ENCODE measurements at regions not wholly inside any gene's neighbourhood (a gene's known extent, or its start where the extent isn't known, plus 50 kb on each side); places are given as distances from the start of the nearest gene placed in this dataset.
A peak's percentile ranks its signal among the peaks of the same experiment; 100 is the strongest.
"Not testable (repeated sequence)": the region's sequence is repeated elsewhere in the genome, so short reads cannot be mapped to it uniquely, and the experiment has no call there.

DNA sequence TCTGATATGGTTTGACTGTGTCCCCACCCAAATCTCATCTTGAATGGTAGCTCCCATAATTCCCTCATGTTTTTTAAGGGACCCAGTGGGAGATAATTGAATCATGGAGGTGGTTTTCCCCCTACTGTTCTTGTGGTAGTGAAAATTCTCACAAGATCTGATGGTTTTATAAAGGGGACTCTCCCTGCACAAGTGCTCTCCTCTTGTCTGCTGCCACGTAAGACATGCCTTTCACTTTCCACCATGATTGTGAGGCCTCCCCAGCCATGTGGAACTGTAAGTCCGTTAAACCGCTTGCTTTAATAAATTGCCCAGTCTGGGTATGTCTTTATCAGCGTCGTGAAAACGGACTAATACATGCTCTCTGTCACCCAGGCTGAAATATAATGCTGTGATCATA, 200.9 kb upstream of the SLIT2 start:
- no peak for DNase-seq (ENCODE audit: low spot score)

DNA sequence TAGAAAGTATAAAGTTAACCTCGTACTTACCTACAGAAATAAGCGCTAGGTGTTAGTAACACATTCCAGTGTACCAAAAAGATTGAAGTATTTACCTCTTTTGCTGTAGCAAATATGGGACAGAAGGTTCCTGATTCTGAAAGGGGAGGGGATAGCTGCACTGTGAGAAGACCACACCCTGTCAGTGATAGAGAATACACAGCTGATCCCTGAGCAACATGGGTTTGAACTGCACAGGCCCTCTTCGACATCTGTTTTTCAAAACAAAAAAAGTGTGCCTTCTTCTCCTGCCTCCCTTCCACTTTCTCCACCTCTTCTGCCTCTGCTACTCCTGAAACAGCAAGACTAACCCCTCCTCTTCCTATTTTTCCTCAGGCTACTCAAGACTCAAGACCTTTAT, 201.8 kb upstream of the SLIT2 start:
- no peak for DNase-seq (ENCODE audit: low spot score)

DNA sequence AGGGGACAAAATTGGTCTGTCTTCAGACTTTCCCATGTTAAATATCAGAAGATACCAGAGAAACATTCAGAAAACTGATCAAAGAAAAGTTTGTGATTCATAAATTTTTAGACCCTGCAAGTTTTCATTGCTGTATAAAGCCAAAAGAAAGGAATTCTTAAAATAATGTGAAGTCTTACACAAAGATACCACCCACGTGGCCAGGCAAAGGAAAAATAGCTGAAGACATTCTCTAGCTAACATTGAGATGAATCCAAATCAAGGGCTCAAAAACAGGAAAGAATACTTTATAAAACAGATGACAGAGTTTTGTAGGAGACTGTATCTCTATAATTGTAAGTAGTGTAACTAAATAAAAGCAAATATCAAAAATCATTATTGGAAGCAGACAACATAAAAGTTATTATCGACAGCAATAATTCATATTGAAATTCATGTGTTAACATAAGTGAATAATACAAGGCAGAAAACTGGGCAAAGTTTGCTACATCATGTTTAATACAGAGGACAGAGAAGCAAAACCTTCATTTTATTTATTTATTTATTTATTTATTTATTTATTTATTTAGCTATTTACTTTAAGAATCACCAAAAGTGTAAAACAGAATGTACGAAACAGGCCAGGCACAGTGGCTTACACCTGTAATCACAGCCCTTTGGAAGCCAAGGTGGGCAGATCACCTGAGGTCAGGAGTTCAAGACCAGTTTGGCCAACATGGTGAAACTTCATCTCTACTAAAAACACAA, 204.6 kb upstream of the SLIT2 start:
- no peak for DNase-seq (ENCODE audit: low spot score)

DNA sequence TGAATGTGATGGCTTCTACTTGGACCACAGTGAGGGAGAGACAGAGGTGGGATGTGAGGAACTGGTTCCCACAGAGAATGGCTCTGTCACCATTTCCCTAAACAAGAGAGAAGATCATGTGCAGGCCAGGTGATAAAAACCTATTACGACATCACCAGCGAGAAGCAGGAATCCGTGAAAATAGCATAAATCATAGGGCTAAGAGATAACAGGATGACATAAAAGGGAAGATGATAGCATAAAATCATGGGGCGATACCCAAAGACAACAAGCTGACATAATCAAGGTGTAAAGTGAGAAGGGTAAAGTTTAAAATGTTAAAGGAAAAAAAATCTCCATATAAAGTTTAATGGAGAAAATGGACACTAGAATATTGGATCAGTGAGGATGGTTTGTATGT, 205.5 kb upstream of the SLIT2 start:
- no peak for DNase-seq (ENCODE audit: low spot score)

DNA sequence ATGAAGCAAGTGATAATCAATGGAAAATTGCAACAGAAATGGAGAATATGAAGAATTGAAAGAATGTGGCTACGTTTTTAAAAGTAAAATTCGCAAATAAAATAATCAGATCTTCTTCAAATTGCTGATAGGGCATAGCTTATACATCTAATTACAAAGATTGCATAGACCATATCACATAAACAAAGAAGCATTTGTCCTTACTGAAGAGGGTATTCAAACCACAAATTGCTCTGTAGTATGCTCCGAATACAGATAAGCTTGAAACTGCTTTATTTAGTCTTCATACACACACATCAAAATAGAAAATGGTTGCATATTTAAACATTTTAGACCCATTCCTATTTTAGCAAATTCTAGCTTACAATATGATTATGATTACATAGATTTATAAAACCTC, 206.7 kb upstream of the SLIT2 start:
- no peak for DNase-seq (ENCODE audit: low spot score)

DNA sequence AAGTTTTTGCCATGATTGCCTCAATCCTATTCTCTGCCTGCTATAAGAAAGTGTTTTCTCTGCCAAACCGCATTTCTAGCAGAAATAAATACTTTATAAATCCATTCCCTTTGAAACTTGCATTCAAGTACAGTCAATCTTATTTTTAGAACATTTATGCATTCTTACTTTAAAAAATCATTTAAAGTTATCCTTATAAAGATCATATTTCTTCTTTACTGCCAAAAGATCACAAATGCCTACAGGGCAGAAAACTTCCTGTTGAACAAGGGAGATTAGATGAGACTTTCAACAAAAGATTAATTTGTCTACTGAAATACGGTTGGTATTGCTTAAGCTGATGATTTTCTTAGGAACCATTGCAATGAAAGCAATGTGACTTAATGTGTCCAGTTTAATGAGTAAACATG, 207.2 kb upstream of the SLIT2 start:
- no peak for DNase-seq (ENCODE audit: low spot score)

DNA sequence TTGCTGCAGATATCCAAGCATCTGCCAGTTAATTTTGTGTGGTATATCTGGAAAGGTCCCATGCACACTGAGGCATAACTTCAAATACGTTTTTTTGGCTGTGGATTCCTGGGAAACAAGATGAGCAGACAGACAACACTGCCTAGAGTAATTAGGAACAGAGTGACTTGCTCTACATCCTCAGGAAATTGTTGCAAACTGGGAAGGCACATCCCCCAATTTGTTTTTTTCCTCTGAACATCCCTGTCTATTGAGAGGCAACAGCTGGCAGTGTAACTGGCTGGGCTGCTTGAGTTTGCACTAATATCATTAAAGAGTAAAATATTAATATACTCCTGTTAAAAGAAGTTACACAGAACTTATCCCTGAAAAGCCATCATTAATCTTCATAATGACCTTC, 207.7 kb upstream of the SLIT2 start:
- DNase-seq (ENCODE audit: low spot score), result no peak

DNA sequence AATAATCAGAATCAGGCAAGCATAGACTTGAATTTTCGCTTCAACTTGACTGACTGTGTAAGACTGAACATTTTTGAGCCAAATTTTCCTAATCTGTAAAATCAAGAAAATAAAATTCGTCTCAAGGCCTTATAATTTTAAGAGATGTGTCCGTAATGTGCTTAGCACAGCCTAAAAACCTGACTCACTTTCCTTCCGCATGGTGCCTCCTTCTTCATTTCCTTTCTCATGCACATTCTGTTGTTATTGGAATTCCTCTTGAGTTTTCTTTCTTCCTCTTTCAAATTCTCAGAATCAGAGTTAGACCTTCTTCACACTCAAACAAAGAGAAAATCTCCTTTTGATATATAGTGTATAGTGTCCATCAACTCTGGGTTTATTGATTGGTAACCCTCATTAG, 208.9 kb upstream of the SLIT2 start:
- DNase-seq (ENCODE audit: low spot score), result no peak

DNA sequence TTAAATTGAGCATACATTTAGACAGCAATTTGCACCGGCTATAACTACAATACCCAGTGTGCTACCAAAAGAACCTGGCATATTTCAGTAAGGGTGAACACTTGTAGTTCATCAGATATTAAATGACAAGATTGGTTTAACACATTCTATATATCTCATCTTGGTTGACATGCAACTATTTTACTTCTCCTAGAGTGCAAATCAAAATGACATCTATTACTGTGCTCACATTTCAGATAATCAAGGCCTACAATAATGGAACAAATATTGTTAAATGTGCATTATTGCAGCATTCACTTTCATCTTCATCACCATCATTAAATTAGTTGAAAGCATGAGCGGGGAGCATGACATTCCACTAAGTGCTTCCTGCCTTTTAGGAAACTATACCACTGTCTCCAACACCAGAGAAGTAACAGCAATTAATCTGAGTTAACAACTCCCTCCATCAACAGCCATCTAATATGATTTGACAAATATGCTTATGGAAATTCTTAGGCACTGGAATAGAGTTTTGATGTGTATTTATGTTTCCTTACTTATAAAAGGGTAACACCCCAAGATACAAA, 209.8 kb upstream of the SLIT2 start:
- DNase-seq (ENCODE audit: low spot score), result no peak

DNA sequence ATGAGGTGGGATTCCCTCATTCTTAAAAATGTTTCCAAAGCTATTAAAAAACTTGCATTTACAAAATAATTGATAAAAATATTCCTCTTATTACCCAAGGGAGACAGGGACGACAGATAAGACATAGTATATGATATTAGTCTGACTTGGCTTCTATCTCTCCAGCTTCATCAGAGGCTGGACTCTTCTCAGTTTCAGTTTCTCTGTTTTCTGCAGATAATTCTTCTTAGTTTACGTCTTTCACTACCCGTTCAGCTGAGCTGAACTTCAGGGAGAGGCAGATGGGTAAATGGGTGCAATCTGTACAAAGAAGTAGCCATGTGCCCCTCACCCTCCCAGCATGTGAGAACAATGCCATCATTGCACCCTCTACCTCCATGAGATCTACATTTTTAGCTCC, 214.0 kb upstream of the SLIT2 start:
- DNase-seq (ENCODE audit: low spot score), result no peak

DNA sequence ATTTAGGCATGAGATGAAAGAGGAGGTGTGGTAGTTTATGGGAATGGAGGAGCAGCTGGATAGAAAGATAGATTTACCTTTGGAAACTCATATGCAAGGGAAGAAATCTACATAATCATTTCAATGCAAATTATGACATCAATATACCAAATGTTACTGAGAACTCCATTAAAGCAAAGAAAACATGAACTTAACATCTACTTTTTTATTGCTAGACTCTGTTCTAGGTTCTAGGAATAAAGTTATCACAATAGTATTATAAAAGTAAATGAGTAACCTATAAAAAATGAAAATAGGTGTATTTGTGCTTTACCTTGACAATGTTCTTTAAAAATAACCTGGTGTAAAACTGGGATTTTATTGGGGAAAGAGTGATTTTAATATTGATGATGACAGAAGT, 221.6 kb upstream of the SLIT2 start:
- DNase-seq (ENCODE audit: low spot score), result no peak

DNA sequence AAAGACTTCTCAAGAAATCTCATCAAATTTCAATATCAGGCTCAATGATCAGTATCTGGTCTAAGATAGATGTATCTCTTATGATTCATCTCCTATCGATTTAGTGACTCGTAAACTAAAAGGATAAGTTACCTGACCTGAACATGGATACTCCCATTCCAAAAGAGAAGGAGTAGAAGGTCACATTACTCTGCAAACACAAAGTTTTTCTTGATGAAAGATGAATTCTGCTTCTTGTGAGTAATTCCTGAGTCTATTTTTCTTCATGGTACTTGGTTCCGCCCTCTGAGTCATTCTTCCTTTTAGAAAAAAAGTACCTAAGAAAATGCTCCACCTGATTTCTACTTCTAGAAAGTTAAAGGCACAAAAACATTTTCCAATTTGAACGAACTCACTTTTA, 223.1 kb upstream of the SLIT2 start:
- DNase-seq (ENCODE audit: low spot score), result peak; percentile 69

DNA sequence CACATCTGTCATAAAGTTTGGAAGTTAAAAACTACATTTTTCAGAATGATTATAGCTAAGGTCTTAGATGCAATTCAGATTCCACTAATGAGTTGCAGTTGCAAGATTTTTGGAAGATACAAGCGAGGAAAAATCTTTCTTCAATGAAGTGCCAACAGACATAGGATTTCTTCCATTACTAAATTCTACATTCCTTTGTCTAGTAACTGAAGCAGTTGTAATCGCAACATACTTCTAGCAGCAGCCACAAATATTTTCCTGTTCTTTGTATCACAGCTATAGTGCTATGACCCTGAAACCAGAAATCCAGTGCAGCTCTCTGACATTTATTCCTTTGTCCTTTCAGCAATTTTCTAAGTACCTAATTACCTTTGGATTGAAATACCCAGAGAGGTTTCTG, 225.2 kb upstream of the SLIT2 start:
- no peak for DNase-seq (ENCODE audit: low spot score)

DNA sequence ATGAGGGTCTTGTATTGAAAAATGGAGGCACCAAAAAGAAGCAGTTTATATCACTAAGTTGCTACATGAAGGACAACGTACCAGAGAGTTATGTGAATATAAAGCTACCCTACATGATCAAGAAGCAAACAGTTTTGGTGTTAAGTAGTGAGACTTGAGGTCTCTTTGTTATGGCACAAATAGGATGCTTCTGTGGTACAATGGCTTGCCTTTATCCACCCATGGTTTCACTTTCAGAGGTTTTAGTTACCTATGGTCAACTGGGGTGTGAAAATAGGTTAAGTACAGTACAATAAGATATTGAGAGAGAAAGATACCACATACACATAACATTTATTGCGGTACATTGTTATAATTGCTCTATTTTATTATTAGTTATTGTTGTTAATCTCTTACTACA, 229.2 kb upstream of the SLIT2 start:
- DNase-seq (ENCODE audit: low spot score), result no peak

DNA sequence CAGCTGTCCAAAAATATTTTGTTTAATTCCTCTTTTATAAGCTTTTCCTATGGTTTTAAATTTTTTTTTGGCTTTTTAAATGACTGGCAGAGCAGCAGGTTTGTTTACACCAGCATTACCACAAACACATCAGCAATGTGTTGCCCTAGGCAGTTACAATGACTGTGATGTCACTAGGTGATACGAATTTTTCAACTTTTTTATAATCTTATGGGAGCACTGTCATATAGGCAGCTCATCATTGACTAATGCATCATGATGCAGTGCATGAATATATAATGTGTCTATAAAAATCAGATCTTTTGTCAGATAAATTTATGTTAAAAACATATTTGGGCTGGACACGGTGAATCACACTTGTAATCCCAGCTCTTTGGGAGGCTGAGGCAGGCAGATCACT, 231.6 kb upstream of the SLIT2 start:
- DNase-seq (ENCODE audit: low spot score), result no peak

DNA sequence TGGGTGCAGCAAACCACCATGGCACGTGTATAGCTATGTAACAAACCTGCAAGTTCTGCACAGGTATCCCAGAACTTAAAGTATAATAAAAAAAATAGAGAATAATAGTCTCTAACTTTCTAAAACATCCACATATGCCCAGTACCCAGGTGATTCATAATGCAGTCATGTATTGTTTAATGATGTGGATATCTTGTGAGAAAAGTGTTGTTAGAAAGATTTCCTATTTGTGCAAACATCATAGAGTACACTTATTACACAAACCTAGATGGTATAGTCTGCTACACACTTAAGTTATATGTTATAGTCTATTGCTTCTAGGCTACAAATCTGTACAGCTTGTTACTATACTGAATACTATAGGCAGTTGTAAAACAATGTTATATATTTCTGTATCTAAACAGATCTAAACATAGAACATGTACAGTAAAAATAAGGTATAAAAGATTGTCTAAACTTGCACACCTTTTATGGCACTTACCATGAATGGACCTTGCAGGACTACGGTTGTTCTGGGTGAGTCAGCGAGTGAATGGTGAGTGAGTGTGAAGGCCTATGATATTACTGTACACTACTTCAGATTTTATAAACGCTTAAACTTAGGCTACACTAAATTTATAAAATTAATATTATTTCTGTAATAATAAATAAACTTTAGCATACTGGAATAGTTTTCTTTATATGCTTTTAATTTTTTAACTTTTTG, 232.2 kb upstream of the SLIT2 start:
- DNase-seq (ENCODE audit: low spot score), result peak; percentile 22

DNA sequence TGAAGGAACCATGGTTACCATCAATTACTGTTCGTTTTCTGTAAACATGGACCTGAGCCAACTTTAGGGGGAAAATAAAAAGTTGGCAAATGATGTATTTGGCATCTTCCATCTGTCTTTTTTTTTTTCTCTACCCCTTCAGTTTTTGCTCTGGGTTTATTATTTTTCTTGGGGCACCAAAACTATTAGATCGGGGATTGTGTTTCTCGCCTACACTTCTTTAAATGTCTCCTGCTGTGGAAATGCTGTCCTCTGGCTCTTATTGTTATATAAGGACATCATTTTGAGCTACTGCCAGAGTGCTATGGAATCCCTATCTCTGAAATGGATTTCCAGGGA, 234.0 kb upstream of the SLIT2 start:
- DNase-seq (ENCODE audit: low spot score), result no peak

DNA sequence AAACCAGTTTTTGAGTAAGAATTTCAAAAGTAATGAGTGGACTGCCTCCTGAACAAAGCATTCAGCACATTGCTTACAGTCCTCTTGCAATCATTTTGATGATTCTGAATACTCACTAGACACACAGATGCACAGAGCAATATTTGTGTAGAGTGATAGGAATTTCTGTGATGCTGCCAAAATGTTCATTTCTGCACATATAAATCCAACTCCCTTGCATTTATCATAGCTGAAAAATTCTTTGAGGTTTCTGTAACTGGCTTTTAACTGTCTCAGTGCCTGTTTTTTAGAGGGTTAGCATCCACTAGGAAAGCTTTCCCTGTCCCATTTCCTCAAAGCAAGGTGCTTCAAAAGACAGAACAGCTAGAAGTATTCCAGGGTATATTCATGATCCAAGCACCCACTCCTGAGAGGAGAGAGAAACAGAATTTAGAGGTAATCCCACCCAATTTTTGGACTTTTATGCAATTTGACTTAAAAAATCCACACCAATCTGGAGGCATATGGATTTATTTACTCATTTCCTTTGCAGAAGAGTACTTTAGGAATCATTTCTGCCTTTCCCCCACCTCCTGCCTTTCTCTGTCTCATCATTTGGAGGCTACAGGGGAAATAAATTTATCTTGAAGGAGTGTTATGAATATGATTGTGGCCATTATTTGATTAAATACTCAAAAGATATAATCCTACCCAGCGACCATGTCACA, 234.5 kb upstream of the SLIT2 start:
- no peak for DNase-seq (ENCODE audit: low spot score)

DNA sequence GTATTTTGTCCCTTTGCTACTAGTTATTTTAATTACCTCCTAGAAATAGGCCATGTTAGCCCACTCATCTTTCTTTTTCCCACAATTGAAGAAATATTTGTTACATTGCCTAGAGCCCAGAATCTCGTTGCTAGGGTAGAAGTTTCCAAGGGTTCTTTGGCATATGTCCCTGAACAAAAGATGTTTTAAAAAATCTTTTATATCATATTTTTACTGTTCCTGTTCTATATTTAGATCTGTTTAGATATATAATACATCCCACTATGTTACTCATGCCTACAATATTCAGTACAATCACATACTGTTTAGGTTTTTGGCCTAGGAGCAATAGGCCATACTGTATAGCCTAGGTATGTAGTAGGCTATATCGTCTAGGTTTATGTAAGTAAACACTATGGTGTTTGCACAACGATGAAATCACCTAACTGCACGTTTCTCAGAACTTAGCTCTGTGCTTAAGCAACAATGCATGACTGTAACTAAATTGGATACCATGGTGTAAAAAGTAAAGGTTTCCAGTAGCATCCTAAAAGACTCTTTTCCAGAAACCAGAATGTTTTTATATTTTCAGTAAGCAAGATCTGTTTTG, 236.0 kb upstream of the SLIT2 start:
- DNase-seq (ENCODE audit: low spot score), result no peak

DNA sequence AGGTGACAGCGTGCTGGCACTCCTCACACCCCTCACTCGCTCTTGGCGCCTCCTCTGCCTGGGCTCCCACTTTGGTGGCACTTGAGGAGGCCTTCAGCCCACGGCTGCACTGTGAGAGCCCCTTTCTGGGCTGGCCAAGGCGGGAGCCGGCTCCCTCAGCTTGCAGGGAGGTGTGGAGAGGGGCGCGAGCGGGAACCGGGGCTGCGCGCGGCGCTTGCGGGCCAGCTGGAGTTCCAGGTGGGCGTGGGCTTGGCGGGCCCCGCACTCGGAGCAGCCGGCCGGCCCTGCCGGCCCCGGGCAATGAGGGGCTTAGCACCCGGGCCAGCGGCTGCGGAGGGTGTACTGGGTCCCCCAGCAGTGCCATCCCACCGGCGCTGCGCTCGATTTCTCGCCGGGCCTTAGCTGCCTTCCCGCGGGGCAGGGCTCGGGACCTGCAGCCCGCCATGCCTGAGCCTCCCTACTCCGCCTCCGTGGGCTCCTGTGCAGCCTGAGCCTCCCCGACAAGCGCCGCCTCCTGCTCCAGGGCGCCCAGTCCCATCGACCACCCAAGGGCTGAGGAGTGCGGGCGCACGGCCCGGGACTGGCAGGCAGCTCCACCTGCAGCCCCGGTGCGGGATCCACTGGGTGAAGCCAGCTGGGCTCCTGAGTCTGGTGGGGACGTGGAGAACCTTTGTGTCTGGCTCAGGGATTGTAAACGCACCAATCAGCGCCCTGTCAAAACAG, 247.7 kb upstream of the SLIT2 start:
- DNase-seq (ENCODE audit: low spot score), result not testable (repeated sequence)

DNA sequence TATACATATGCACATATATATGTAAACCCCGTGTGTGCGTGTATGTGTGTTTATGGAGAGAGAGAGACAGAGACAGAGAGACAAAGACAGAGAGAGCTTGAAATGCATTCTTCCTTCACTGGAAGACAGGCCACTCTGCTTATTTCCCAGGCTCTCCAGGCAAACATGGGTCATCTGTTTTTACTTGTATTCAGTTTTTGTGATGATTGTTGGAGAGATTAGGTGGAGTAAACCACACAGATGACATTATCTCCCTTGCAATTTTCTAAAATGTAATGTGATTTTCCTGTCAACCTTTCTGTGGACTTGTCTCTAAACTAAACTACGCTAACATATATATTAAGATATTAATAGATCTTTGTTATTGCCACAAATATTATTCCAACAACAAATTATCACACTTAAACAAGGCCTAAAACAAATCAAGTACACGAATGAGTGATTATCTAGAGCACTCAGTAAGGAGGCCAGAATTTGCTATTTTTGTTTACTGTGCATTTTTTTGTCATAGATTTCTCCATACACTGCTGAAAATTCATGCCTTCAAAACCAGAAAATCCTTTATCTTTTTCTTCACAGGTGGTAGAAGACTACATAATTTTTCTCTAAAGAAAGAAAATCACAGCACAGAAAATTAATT, 251.8 kb upstream of the SLIT2 start:
- DNase-seq (ENCODE audit: low spot score), result no peak

DNA sequence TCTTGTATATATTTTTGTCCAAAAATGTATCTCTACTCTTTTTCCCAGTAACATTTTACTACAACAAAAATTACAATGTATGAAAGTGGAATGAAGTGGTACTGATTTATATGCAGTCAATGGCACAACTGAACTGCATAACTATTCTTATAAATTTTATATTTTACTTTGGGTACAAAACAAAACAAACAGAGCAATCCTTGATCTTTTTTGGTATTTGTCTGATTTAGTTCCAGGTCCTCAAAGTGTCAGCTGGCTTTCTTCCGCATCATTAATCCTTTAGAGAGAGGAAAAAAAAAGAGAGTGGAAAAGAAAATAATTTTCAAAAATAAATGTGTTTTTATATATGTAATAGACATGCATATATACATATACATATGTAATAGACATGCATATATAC, 252.4 kb upstream of the SLIT2 start:
- no peak for DNase-seq (ENCODE audit: low spot score)
